ENCODE measurements at regions not wholly inside any gene's neighbourhood (a gene's known extent, or its start where the extent isn't known, plus 50 kb on each side); places are given as distances from the start of the nearest gene placed in this dataset.

- TF ChIP-seq CTCF (conservative IDR thresholded peaks at IDR 0.05) (no peak), EZH2 (IDR thresholded peaks at IDR 0.05; ENCODE audit: low read depth) (no peak)
Measured at GRCh38 chr13:50214514-50214913, 199.3 kb downstream of the KCNRG start.

Measured in PC-9 (cell line).